GM13977 (cell line): ENCODE measurements at regions not wholly inside any gene's neighbourhood (a gene's known extent, or its start where the extent isn't known, plus 50 kb on each side); places are given as distances from the start of the nearest gene placed in this dataset.

ENCODE experiments used
- DNase-seq: peaks from one replicate; pipeline ENCODE4 v3.0.0; 2012; ENCODE audit warnings: low spot score
- CTCF ChIP-seq: IDR thresholded peaks from 2 replicates; pipeline ENCODE4 v1.5.1; 2012; ENCODE audit warnings: mild to moderate bottlenecking, control low read depth; ENCODE audit not compliant: insufficient read depth; ENCODE audit errors: extremely low read depth, missing control alignments
- in situ Hi-C: fragments of 300-500 bp; cut with MboI; formaldehyde crosslinking; loops from one replicate; pipeline ENCODE4 v1.12.0; 2022; ENCODE audit warnings: low sequenced_read_pairs, low pct_unique_long_range_greater_than_20kb, mixed read lengths, inconsistent platforms; ENCODE audit not compliant: unreplicated experiment

- DNase-seq: no peak
- in situ Hi-C loops: no loop called here
- TF ChIP-seq CTCF: no peak
These were observed 77.2 kb upstream of the ST6GAL2 start for GRCh38 chr2:106963156-106963555.

GRCh38 chr2:106963893-106964292 is 77.9 kb upstream of the ST6GAL2 start:
- in situ Hi-C loops: no loop called here
- DNase-seq: no peak
- no peak for TF ChIP-seq CTCF

- DNase-seq: no peak
- in situ Hi-C loops: no loop called here
- no peak for TF ChIP-seq CTCF
These were observed 79.6 kb upstream of the ST6GAL2 start for GRCh38 chr2:106965611-106966010.

GRCh38 chr2:106969777-106970176 is 83.8 kb upstream of the ST6GAL2 start:
- in situ Hi-C loops: no loop called here
- no peak for TF ChIP-seq CTCF
- no peak for DNase-seq

- no peak for DNase-seq
- no peak for TF ChIP-seq CTCF
- in situ Hi-C loops: no loop called here
These were observed 84.7 kb upstream of the ST6GAL2 start for GRCh38 chr2:106970471-106971261.

- in situ Hi-C loops: no loop called here
These were observed 86.8 kb upstream of the ST6GAL2 start for GRCh38 chr2:106972782-106973181.

More at GRCh38 chr2:106972782-106973181, 86.8 kb upstream of the ST6GAL2 start:
- DNase-seq: no peak
- no peak for TF ChIP-seq CTCF
